WTC11 (cell line): ENCODE measurements at regions not wholly inside any gene's neighbourhood (a gene's known extent, or its start where the extent isn't known, plus 50 kb on each side); places are given as distances from the start of the nearest gene placed in this dataset.

Source experiments
- ATAC-seq: fragments of 200-7000 bp; cut with Tn5 transposase; 2 replicates; pipeline ENCODE4 v1.10.0; 2021; ENCODE audit warnings: mild to moderate bottlenecking, moderate library complexity
- CTCF ChIA-PET: fragments of 300-600 bp; sonication (Branson Sonifier 250); formaldehyde crosslinking; loops from one replicate; lab custom pipeline; 2021; ENCODE audit warnings: antibody characterized with exemption; lab: Charles Lee
- POLR2A ChIA-PET: fragments of 350-600 bp; sonication (Branson Sonifier 250); formaldehyde crosslinking; loops from one replicate; lab custom pipeline; 2021; ENCODE audit warnings: antibody characterized with exemption; lab: Charles Lee
- DNase-seq: peaks from one replicate; pipeline ENCODE4 v3.0.0; 2021; ENCODE audit warnings: low spot score
- H3K27ac Mint-ChIP-seq: 2 replicates; pipeline ENCODE4 v1.8.0; 2021; ENCODE audit warnings: mixed read lengths
- H3K27me3 Mint-ChIP-seq: 2 replicates; pipeline ENCODE4 v1.8.0; 2021; ENCODE audit warnings: low read depth, mild to moderate bottlenecking, moderate library complexity, mixed read lengths
- H3K36me3 Mint-ChIP-seq: 2 replicates; pipeline ENCODE4 v1.8.0; 2021; ENCODE audit warnings: mixed read lengths
- H3K4me1 Mint-ChIP-seq: 2 replicates; pipeline ENCODE4 v1.8.0; 2022; ENCODE audit warnings: mixed read lengths
- H3K4me3 Mint-ChIP-seq: 2 replicates; pipeline ENCODE4 v1.8.0; 2021; ENCODE audit warnings: mild to moderate bottlenecking, moderate library complexity, mixed read lengths
- H3K9me3 Mint-ChIP-seq: 2 replicates; pipeline ENCODE4 v1.8.0; 2021; ENCODE audit warnings: mixed read lengths
- ELF4 ChIP-seq: sonication (generic); formaldehyde crosslinking; IDR thresholded peaks from 2 replicates; pipeline ENCODE4 v1.8.1; 2022; ENCODE audit warnings: low read depth, mild to moderate bottlenecking, moderate library complexity, missing genetic modification reagents
- HMGXB4 ChIP-seq: sonication (generic); formaldehyde crosslinking; IDR thresholded peaks from 2 replicates; pipeline ENCODE4 v1.8.1; 2023; ENCODE audit warnings: mild to moderate bottlenecking, moderate library complexity, missing genetic modification reagents
- IRF2 ChIP-seq: sonication (generic); formaldehyde crosslinking; IDR thresholded peaks from 2 replicates; pipeline ENCODE4 v1.8.0; 2022; ENCODE audit warnings: low read depth, missing genetic modification reagents, borderline replicate concordance
- KAT7 ChIP-seq: sonication (generic); formaldehyde crosslinking; IDR thresholded peaks from 2 replicates; pipeline ENCODE4 v1.8.1; 2023; ENCODE audit warnings: missing genetic modification reagents, mild to moderate bottlenecking, borderline replicate concordance
- MLX ChIP-seq: sonication (generic); formaldehyde crosslinking; IDR thresholded peaks from 2 replicates; pipeline ENCODE4 v1.8.1; 2023; ENCODE audit warnings: mild to moderate bottlenecking, missing genetic modification reagents, moderate library complexity
- NFE2L1 ChIP-seq: sonication (generic); formaldehyde crosslinking; IDR thresholded peaks from 2 replicates; pipeline ENCODE4 v1.8.1; 2023; ENCODE audit warnings: missing genetic modification reagents
- NFYB ChIP-seq: sonication (generic); formaldehyde crosslinking; conservative IDR thresholded peaks from 2 replicates; pipeline ENCODE4 v1.8.0; 2022; ENCODE audit warnings: low read depth, missing genetic modification reagents
- NR2C2 ChIP-seq: sonication (generic); formaldehyde crosslinking; IDR thresholded peaks from 2 replicates; pipeline ENCODE4 v1.8.0; 2022; ENCODE audit warnings: mild to moderate bottlenecking, missing genetic modification reagents
- SOX15 ChIP-seq: fragments of 250-450 bp; sonication (Bioruptor Pico); IDR thresholded peaks from 2 replicates; pipeline ENCODE4 v1.9.0; 2021; ENCODE audit warnings: mild to moderate bottlenecking
- USF2 ChIP-seq: sonication (generic); formaldehyde crosslinking; IDR thresholded peaks from 2 replicates; pipeline ENCODE4 v1.8.1; 2023; ENCODE audit warnings: mild to moderate bottlenecking, missing genetic modification reagents, moderate library complexity
- ZNF121 ChIP-seq: sonication (generic); formaldehyde crosslinking; IDR thresholded peaks from 2 replicates; pipeline ENCODE4 v1.8.0; 2023; ENCODE audit warnings: missing genetic modification reagents
- ZNF396 ChIP-seq: fragments of 250-450 bp; sonication (Bioruptor Pico); IDR thresholded peaks from 2 replicates; pipeline ENCODE4 v1.8.0; 2021; ENCODE audit warnings: mild to moderate bottlenecking, moderate library complexity, borderline replicate concordance
- ZNF423 ChIP-seq: fragments of 250-450 bp; sonication (Bioruptor Pico); IDR thresholded peaks from 2 replicates; pipeline ENCODE4 v2.1.2; 2022; ENCODE audit warnings: mild to moderate bottlenecking, moderate library complexity
- TF ChIP-seq, protein P1 (sequence below): sonication (generic); formaldehyde crosslinking; IDR thresholded peaks from 2 replicates; pipeline ENCODE4 v1.8.1; 2023; ENCODE audit warnings: mild to moderate bottlenecking, missing genetic modification reagents
- TF ChIP-seq, protein P2 (sequence below): sonication (generic); formaldehyde crosslinking; conservative IDR thresholded peaks from 2 replicates; pipeline ENCODE4 v1.8.1; 2022; ENCODE audit warnings: mild to moderate bottlenecking, missing genetic modification reagents
- TF ChIP-seq, protein P3 (sequence below): sonication (generic); formaldehyde crosslinking; IDR thresholded peaks from 2 replicates; pipeline ENCODE4 v1.8.0; 2022; ENCODE audit warnings: mild to moderate bottlenecking, missing genetic modification reagents
- TF ChIP-seq, protein P4 (sequence below): sonication (generic); formaldehyde crosslinking; IDR thresholded peaks from 2 replicates; pipeline ENCODE4 v1.8.0; 2023; ENCODE audit warnings: missing genetic modification reagents
- TF ChIP-seq, protein P5 (sequence below): fragments of 250-450 bp; sonication (Bioruptor Pico); conservative IDR thresholded peaks from 2 replicates; pipeline ENCODE4 v1.9.0; 2021; ENCODE audit warnings: mild to moderate bottlenecking

DNA sequence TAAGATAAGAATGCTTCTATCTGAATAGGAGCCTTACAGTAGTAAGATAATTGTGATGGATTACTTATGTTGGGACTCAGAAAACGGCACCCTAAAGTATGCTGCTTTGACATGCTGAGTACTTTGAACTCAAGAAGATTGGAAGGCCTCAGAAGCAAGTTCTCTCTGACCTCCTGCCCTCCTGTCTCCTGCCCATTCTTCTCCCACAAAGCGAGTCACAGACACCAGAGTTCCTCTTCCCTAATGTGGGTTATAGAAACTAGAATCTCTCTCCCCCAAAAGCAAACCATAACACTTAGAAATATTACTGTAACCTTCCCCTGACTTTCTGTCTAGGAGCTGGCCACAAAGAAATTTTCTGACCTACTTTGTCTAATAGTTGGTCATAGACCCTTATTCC lies 76.5 kb downstream of the DDIT4L start:
- DNase-seq (no peak), ATAC-seq (peak; percentile 20; the same call in 1 of the 2 replicates)
- Mint-ChIP-seq H3K9me3 (no peaks in the 10 kb centered on the region), H3K4me1 (peaks cover 41% of the 10 kb centered on the region), H3K27ac (peak overlapping the region; percentile 60; the same call in 1 of the 2 replicates), H3K4me3 (no peak overlapping the region), H3K36me3 (no peaks in the 10 kb centered on the region), H3K27me3 (peaks cover 38% of the 10 kb centered on the region)
- ChIA-PET POLR2A (no interaction called here), CTCF (interaction anchor here (1.9 kb wide), 1 partner anchor 115 kb away, joined by 7 read pairs; no protein-coding TSS in a partner anchor)
- TF ChIP-seq HMGXB4 (CRISPR knock-in tag) (no peak), IRF2 (CRISPR knock-in tag) (no peak), SOX15 (CRISPR knock-in tag) (no peak), ZNF121 (CRISPR knock-in tag) (no peak)
- TF ChIP-seq, protein P1, sequence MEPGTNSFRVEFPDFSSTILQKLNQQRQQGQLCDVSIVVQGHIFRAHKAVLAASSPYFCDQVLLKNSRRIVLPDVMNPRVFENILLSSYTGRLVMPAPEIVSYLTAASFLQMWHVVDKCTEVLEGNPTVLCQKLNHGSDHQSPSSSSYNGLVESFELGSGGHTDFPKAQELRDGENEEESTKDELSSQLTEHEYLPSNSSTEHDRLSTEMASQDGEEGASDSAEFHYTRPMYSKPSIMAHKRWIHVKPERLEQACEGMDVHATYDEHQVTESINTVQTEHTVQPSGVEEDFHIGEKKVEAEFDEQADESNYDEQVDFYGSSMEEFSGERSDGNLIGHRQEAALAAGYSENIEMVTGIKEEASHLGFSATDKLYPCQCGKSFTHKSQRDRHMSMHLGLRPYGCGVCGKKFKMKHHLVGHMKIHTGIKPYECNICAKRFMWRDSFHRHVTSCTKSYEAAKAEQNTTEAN = no peak

GRCh38 chr4:100113096-100113495 lies 77.2 kb downstream of the DDIT4L start:
- ChIA-PET CTCF (interaction anchor here (1.5 to 1.9 kb wide), 2 partner anchors 17 to 115 kb away, joined by 4 to 7 read pairs; no protein-coding TSS in a partner anchor), POLR2A (no interaction called here)
- H3K27me3 Mint-ChIP-seq = peaks cover 37% of the 10 kb centered on the region
- ATAC-seq (no peak), DNase-seq (no peak)
- no peak overlapping the region for H3K4me3 Mint-ChIP-seq
- TF ChIP-seq MLX (CRISPR knock-in tag) = no peak
- no peaks in the 10 kb centered on the region for H3K36me3 Mint-ChIP-seq
- H3K4me1 Mint-ChIP-seq = peaks cover 41% of the 10 kb centered on the region
- H3K9me3 Mint-ChIP-seq = no peaks in the 10 kb centered on the region
- peak overlapping the region; percentile 73; the same call in 1 of the 2 replicates for H3K27ac Mint-ChIP-seq

DNA sequence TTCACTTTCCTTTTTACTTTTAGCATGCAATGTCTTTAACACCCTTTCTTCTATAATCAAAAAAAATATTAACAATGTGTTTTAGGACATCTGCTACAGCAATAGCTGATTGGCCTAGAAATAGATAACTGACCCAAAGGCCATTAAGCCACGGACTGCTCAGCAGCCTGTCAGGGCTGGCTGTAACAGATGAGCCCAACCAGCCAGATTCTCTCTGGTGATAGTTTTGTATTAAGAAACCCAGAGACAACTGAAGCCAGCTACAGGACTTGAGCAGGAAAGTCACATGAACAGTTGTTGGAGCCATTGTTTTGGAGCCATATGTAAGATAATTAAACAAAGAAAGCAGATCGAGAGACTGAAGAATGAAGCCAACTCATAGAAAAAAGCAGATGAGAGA lies 80.3 kb downstream of the DDIT4L start:
- ATAC-seq = no peak
- no peaks in the 10 kb centered on the region for H3K36me3 Mint-ChIP-seq
- POLR2A ChIA-PET = no interaction called here
- no peak overlapping the region for H3K27ac Mint-ChIP-seq
- peaks cover 27% of the 10 kb centered on the region for H3K4me1 Mint-ChIP-seq
- H3K4me3 Mint-ChIP-seq = no peak overlapping the region
- TF ChIP-seq, protein P2, sequence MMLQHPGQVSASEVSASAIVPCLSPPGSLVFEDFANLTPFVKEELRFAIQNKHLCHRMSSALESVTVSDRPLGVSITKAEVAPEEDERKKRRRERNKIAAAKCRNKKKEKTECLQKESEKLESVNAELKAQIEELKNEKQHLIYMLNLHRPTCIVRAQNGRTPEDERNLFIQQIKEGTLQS (CRISPR knock-in tag) = no peak
- TF ChIP-seq ELF4 (CRISPR knock-in tag) (no peak), SOX15 (CRISPR knock-in tag) (no peak), NR2C2 (CRISPR knock-in tag) (no peak), NFE2L1 (CRISPR knock-in tag) (no peak), USF2 (CRISPR knock-in tag) (no peak), KAT7 (CRISPR knock-in tag) (no peak), ZNF121 (CRISPR knock-in tag) (no peak), ZNF423 (CRISPR knock-in tag) (no peak), ZNF396 (CRISPR knock-in tag) (no peak), NFYB (CRISPR knock-in tag) (no peak)
- TF ChIP-seq, protein P3, sequence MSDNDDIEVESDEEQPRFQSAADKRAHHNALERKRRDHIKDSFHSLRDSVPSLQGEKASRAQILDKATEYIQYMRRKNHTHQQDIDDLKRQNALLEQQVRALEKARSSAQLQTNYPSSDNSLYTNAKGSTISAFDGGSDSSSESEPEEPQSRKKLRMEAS (CRISPR knock-in tag) = no peak
- TF ChIP-seq, protein P4, sequence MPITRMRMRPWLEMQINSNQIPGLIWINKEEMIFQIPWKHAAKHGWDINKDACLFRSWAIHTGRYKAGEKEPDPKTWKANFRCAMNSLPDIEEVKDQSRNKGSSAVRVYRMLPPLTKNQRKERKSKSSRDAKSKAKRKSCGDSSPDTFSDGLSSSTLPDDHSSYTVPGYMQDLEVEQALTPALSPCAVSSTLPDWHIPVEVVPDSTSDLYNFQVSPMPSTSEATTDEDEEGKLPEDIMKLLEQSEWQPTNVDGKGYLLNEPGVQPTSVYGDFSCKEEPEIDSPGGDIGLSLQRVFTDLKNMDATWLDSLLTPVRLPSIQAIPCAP (CRISPR knock-in tag) = no peak
- TF ChIP-seq, protein P5, sequence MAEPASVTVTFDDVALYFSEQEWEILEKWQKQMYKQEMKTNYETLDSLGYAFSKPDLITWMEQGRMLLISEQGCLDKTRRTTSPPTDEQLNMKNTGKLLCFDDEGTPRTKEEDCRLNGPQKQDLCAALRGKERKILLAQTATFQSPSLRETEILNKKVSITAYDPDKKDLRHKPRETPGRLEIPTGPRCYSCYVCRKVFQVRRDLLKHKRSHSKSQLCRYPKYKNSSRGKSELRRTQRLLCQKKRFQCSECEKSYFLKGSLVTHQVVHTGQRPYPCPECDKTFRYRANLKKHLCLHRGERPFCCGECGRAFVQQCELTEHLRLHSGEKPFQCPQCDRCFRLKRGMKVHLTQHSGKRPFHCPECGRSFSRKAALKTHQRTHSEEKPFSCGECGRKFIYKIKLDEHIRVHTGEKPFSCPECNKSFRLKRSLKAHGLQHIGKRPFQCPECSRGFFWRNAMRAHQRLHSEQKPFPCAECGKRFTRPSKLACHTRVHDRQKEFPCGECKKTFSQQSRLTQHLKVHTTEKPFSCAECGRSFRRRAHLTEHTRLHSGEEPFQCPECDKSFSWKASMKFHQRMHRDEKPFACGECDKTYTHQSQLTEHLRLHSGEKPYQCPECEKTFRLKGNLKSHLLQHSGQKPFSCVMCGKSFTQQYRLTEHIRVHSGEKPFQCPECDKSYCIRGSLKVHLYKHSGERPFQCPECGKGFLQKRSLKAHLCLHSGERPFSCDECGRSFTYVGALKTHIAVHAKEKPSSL (CRISPR knock-in tag) = no peak
- no peaks in the 10 kb centered on the region for H3K9me3 Mint-ChIP-seq
- no peak for DNase-seq
- CTCF ChIA-PET = interaction anchor here (0.6 kb wide), 1 partner anchor 16 kb away, joined by 3 read pairs; no protein-coding TSS in a partner anchor
- H3K27me3 Mint-ChIP-seq = peaks cover 7% of the 10 kb centered on the region
